ENCODE measurements at regions not wholly inside any gene's neighbourhood (a gene's known extent, or its start where the extent isn't known, plus 50 kb on each side); places are given as distances from the start of the nearest gene placed in this dataset.

- Histone ChIP-seq H3K36me3 (ENCODE audit: insufficient read depth, low read length) (no peaks in the 10 kb centered on the region), H3K4me3 (ENCODE audit: low read length) (no peak overlapping the region), H3K4me2 (ENCODE audit: low read length) (no peak overlapping the region), H3K4me1 (ENCODE audit: control insufficient read depth, insufficient read depth, low read length) (peaks cover 13% of the 10 kb centered on the region), H3K27me3 (ENCODE audit: control insufficient read depth, insufficient read depth, low read length) (no peaks in the 10 kb centered on the region), H3K9ac (ENCODE audit: low read depth, low read length) (no peak overlapping the region), H3K9me3 (replicated peaks; ENCODE audit: low read length) (no peaks in the 10 kb centered on the region)
Measured at GRCh38 chr13:73266640-73267180, 207.9 kb downstream of the KLF5 start.

- Histone ChIP-seq H3K27me3 (ENCODE audit: control insufficient read depth, insufficient read depth, low read length) (no peaks in the 10 kb centered on the region), H3K4me1 (ENCODE audit: control insufficient read depth, insufficient read depth, low read length) (peaks cover 15% of the 10 kb centered on the region), H3K4me3 (ENCODE audit: low read length) (no peak overlapping the region), H3K4me2 (ENCODE audit: low read length) (no peak overlapping the region), H3K36me3 (ENCODE audit: insufficient read depth, low read length) (no peaks in the 10 kb centered on the region), H3K9ac (ENCODE audit: low read depth, low read length) (no peak overlapping the region), H3K9me3 (replicated peaks; ENCODE audit: low read length) (no peaks in the 10 kb centered on the region)
Measured at GRCh38 chr13:73262862-73263627, 204.2 kb downstream of the KLF5 start.

- H3K9me3 ChIP-seq (replicated peaks; ENCODE audit: low read length), result no peaks in the 10 kb centered on the region
- H3K4me1 ChIP-seq (ENCODE audit: control insufficient read depth, insufficient read depth, low read length), result peaks cover 12% of the 10 kb centered on the region
- no peak overlapping the region for H3K9ac ChIP-seq (ENCODE audit: low read depth, low read length)
- no peak overlapping the region for H3K4me3 ChIP-seq (ENCODE audit: low read length)
- no peak overlapping the region for H3K4me2 ChIP-seq (ENCODE audit: low read length)
- no peaks in the 10 kb centered on the region for H3K27me3 ChIP-seq (ENCODE audit: control insufficient read depth, insufficient read depth, low read length)
- H3K36me3 ChIP-seq (ENCODE audit: insufficient read depth, low read length), result no peaks in the 10 kb centered on the region
Measured at GRCh38 chr13:73261739-73262216, 203.0 kb downstream of the KLF5 start.

DNA sequence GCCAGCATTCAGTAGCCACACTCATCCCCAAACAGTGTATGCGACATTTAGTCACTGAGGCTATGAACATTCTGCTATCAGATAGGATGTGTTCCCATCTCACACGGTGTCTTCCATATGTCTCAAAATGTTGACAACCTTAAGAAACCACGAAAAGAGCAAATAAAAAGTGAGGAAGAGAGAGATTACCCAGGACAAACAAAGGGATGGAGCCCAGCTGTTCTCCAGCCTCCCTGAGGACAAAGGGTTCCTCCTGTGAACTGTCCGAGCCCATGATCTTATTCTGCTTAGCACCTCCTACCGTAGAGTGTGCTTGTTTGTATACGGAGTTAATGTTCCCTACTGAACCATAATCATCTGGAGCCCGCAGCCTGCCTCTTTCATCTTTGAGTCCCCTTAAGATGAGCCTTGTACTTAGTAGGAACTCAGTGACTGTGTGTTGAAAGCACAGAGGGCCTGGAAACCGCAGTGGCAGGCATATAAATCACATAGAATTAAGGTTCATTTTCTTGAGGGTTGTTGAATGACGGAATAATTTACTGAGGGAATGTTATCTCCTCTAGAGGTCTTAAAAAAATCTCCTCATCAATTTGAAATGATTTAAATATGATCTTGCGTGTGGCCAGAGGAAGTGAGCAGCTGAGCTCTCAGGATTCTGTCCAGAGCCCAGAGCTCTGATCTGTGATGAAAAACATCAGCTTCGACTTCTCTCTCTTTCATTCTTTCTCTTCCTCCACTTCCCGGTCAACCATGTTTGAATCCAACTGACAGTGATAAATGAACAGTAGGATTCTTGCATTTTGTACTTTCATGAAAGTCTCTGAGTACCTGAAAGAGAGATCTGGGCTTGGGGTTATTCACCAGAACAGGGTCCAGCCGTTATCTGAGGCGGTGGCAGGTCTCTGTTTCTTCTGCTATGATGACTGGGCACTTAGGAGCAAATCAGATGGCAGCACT lies 200.5 kb downstream of the KLF5 start:
- Histone ChIP-seq H3K9ac (ENCODE audit: low read depth, low read length) (no peak overlapping the region), H3K4me3 (ENCODE audit: low read length) (no peak overlapping the region), H3K9me3 (replicated peaks; ENCODE audit: low read length) (no peaks in the 10 kb centered on the region), H3K4me2 (ENCODE audit: low read length) (peak overlapping the region; percentile 28), H3K4me1 (ENCODE audit: control insufficient read depth, insufficient read depth, low read length) (peaks cover 19% of the 10 kb centered on the region), H3K36me3 (ENCODE audit: insufficient read depth, low read length) (no peaks in the 10 kb centered on the region), H3K27me3 (ENCODE audit: control insufficient read depth, insufficient read depth, low read length) (no peaks in the 10 kb centered on the region)

DNA sequence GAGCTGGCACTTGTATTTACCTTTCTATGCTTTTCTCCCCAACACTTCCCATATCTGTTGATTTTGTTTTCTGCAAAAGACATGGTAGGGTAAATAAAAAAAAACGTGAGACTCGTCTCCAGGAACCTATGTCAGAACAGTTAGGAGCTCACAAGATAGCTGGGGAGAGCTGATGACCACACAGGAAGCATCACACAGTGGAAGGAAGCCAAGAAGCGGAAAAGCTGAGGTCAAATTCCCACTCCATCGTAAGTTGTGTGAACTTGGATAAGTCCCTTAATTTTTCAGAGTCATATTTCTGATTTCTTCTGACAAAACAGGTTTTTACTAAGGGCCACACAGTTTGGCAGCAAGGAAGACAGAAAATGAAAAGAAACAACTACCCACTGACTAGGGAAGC lies 199.6 kb downstream of the KLF5 start:
- H3K9me3 ChIP-seq (replicated peaks; ENCODE audit: low read length), result no peaks in the 10 kb centered on the region
- H3K4me3 ChIP-seq (ENCODE audit: low read length), result no peak overlapping the region
- no peaks in the 10 kb centered on the region for H3K36me3 ChIP-seq (ENCODE audit: insufficient read depth, low read length)
- H3K4me2 ChIP-seq (ENCODE audit: low read length), result peak overlapping the region; percentile 28
- no peaks in the 10 kb centered on the region for H3K27me3 ChIP-seq (ENCODE audit: control insufficient read depth, insufficient read depth, low read length)
- H3K4me1 ChIP-seq (ENCODE audit: control insufficient read depth, insufficient read depth, low read length), result peaks cover 19% of the 10 kb centered on the region
- H3K9ac ChIP-seq (ENCODE audit: low read depth, low read length), result no peak overlapping the region

GRCh38 chr13:73254827-73255226 lies 196.0 kb downstream of the KLF5 start:
- Histone ChIP-seq H3K27me3 (ENCODE audit: control insufficient read depth, insufficient read depth, low read length) (no peaks in the 10 kb centered on the region), H3K36me3 (ENCODE audit: insufficient read depth, low read length) (no peaks in the 10 kb centered on the region), H3K9ac (ENCODE audit: low read depth, low read length) (no peak overlapping the region), H3K4me2 (ENCODE audit: low read length) (no peak overlapping the region), H3K4me1 (ENCODE audit: control insufficient read depth, insufficient read depth, low read length) (peaks cover 19% of the 10 kb centered on the region), H3K4me3 (ENCODE audit: low read length) (no peak overlapping the region), H3K9me3 (replicated peaks; ENCODE audit: low read length) (no peaks in the 10 kb centered on the region)

DNA sequence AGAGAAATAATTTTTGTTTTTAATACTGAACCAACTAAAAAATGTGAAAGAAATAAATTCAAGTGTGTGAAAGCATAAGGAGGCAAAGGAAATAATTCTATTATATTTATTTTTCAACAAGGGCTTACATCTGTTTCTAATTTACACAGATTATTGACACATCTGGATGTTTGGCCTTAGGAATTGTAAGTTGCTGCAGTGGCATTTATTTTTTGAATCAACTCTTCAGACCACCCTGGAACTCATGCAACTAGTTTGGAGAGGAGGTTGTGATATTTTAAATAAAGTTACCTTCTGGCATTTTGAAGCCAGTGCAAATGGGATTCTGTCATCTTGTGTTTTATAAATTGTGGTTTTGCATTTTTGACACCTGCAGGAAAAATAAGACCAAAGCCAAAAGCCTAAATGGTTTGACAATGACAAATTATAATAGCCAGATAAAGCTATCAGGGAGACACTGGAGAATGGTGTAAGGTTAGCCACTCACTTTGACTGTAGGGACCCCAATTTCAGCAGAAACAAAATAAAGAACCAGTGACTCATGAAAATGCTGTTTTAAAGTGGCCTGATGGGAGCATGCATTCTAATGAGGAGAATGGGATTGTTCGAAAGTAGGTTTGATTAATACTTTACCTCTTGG lies 192.9 kb downstream of the KLF5 start:
- peaks cover 16% of the 10 kb centered on the region for H3K4me1 ChIP-seq (ENCODE audit: control insufficient read depth, insufficient read depth, low read length)
- no peaks in the 10 kb centered on the region for H3K27me3 ChIP-seq (ENCODE audit: control insufficient read depth, insufficient read depth, low read length)
- no peak overlapping the region for H3K9ac ChIP-seq (ENCODE audit: low read depth, low read length)
- H3K36me3 ChIP-seq (ENCODE audit: insufficient read depth, low read length), result no peaks in the 10 kb centered on the region
- H3K9me3 ChIP-seq (replicated peaks; ENCODE audit: low read length), result no peaks in the 10 kb centered on the region
- no peak overlapping the region for H3K4me2 ChIP-seq (ENCODE audit: low read length)
- H3K4me3 ChIP-seq (ENCODE audit: low read length), result no peak overlapping the region

DNA sequence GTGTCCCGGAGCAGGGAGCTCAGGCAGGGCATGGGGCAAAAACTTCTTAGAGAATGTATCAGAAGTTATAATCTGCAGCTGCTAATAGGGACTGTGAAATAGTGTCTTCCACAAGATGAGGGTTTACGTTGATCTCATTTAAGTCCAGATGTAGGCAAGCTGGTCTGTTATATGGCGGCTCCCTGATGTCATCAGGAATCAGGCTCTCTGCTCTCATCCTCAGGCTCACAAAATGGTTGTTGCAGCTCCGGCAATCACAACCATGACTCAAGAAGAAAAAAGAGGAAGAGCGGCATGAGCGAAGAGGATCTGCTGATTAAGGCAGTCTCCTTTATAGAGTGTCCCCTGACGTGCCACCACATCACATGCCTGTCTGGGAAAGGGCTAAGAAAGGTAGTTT lies 191.3 kb downstream of the KLF5 start:
- Histone ChIP-seq H3K36me3 (ENCODE audit: insufficient read depth, low read length) (no peaks in the 10 kb centered on the region), H3K4me1 (ENCODE audit: control insufficient read depth, insufficient read depth, low read length) (peaks cover 15% of the 10 kb centered on the region), H3K4me3 (ENCODE audit: low read length) (no peak overlapping the region), H3K9me3 (replicated peaks; ENCODE audit: low read length) (no peaks in the 10 kb centered on the region), H3K4me2 (ENCODE audit: low read length) (no peak overlapping the region), H3K9ac (ENCODE audit: low read depth, low read length) (no peak overlapping the region), H3K27me3 (ENCODE audit: control insufficient read depth, insufficient read depth, low read length) (no peaks in the 10 kb centered on the region)

DNA sequence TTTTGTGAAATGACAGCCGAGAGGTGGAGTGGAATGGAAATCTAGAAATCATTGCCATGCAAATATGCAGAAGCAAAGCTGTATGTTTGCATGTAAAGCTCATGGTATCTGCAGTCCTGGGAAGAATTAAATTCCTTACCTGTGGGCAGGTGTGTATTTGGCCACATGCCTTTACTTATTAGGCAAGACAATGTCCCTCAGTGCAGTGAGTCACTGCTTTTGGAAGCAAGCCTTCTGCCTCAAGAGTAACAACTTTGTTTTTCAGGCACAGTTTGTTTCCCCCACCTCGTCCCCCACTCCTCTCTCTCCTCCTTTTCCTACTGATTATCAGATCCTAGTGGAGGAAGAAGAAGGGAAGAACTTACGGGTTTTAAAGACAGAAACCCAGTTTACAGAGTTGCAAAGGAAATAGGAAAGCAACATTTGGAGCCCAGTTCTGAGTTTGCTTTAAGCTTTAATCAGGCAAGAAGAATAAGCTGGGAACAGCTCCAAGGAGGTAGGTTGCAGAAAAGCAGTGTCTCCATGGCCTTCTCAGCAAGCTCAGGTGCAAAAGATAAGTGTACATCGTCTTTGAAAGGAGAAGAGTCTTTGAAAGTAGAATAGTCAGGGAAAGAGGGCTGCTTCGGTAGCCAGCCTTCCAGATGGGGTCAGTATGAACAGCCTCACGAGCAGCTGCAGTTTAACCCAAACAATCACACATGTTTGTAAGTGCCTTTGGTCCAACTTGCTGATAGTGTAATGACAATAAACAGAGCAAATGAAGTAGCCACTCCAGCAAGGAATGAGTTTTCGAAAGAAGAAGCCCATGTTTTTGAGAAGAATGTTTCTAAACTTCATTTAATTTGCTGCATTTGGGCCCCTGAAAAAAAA lies 190.1 kb downstream of the KLF5 start:
- Histone ChIP-seq H3K9me3 (replicated peaks; ENCODE audit: low read length) (no peaks in the 10 kb centered on the region), H3K9ac (ENCODE audit: low read depth, low read length) (no peak overlapping the region), H3K4me3 (ENCODE audit: low read length) (peak overlapping the region; percentile 21), H3K36me3 (ENCODE audit: insufficient read depth, low read length) (no peaks in the 10 kb centered on the region), H3K4me2 (ENCODE audit: low read length) (peak overlapping the region; percentile 60), H3K27me3 (ENCODE audit: control insufficient read depth, insufficient read depth, low read length) (no peaks in the 10 kb centered on the region), H3K4me1 (ENCODE audit: control insufficient read depth, insufficient read depth, low read length) (peaks cover 9% of the 10 kb centered on the region)

- H3K4me1 ChIP-seq (ENCODE audit: control insufficient read depth, insufficient read depth, low read length), result peaks cover 9% of the 10 kb centered on the region
Measured at GRCh38 chr13:73248154-73248553, 189.3 kb downstream of the KLF5 start.

More at GRCh38 chr13:73248154-73248553, 189.3 kb downstream of the KLF5 start:
- Histone ChIP-seq H3K4me3 (ENCODE audit: low read length) (no peak overlapping the region), H3K4me2 (ENCODE audit: low read length) (no peak overlapping the region), H3K9ac (ENCODE audit: low read depth, low read length) (no peak overlapping the region), H3K9me3 (replicated peaks; ENCODE audit: low read length) (no peaks in the 10 kb centered on the region), H3K27me3 (ENCODE audit: control insufficient read depth, insufficient read depth, low read length) (no peaks in the 10 kb centered on the region), H3K36me3 (ENCODE audit: insufficient read depth, low read length) (no peaks in the 10 kb centered on the region)

Data from skeletal muscle satellite cell (primary cell).